Right hindlimb (tissue), 1 donor: ENCODE measurements at regions not wholly inside any gene's neighbourhood (a gene's known extent, or its start where the extent isn't known, plus 50 kb on each side); places are given as distances from the start of the nearest gene placed in this dataset.
A peak's percentile ranks its signal among the peaks of the same experiment; 100 is the strongest.

Experiments used
- DNase-seq: peaks from one replicate; pipeline ENCODE4 v3.0.0-alpha.2; 2018

DNA sequence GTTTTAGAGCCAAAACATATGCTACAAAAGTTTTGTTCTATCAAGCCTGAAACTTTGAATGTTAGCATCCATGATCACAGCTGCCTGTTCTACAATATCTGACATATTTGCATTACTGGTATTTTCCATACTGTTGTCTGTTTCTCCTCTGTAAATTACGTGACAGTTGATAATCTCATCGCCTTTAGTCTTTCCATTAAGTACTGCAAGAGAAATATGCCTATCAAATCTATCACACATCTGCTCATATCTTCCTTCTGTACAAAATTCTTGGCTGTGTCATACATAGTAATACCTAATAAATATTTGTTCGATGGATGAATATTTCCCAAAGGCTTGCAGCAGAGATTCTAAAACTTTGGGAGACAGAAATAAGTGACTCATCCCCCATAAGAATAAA lies 717.3 kb downstream of the OTOL1 start:
- DNase-seq: no peak

GRCh38 chr3:162217647-162218046 lies 721.0 kb downstream of the OTOL1 start:
- peak; percentile 66 for DNase-seq

DNA sequence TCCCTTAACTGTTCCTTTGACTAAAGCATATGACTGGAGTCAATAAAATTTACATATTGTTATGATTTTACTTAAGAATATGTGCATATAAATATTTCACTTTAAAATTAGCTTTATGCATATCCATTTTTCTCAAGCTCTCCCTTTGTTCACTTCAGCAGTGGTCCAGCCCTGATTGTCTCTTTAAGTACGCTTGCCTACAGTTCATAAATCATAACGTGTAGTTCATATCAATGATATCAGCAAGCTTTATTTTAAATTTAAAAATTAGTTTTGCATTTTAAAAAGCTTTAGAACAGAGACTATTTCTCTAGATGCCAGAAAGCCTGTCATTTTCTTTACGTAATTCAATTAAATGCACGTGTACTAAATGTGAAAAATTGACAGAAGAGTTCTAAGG lies 721.9 kb downstream of the OTOL1 start:
- no peak for DNase-seq

DNA sequence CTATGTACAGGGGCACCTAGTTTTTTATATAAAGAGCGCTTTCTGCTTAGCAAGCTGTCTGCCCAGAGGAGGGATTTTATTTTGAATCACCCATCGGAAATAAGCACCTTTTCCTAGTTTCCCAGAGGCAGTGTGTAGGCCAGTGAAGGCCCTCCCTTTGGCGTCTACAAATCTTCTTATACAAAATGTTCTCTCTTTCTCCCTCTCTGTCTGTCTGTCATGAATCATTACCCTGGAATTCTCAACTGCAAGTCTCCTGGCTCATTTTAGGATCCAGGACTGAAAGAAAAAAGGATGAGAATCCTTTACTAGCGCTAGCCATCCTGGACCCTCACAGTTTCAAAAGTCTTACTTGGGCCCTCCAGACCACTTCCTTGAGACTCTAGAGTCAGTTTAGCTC lies 728.1 kb downstream of the OTOL1 start:
- no peak for DNase-seq

DNA sequence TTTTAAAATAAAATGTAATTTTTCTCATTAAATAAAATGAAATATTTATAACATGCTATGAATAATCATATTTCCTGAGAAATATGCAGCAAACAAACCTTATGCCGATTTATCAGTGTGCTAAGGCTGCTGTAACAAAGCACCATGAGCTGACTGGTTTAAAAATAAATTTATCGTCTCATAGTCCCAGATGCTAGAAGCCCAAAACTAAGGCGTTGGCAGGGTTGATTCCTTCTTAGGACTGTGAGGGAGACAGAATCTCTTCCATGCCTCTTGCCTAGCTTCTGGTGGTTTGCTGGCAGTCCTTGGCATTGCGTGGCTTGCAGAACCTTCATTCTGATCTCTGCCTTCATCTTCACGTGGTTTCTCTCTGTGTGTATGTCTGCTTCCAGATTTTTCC lies 740.3 kb downstream of the OTOL1 start:
- DNase-seq: no peak

GRCh38 chr3:162250782-162251181 lies 754.2 kb downstream of the OTOL1 start:
- no peak for DNase-seq

DNA sequence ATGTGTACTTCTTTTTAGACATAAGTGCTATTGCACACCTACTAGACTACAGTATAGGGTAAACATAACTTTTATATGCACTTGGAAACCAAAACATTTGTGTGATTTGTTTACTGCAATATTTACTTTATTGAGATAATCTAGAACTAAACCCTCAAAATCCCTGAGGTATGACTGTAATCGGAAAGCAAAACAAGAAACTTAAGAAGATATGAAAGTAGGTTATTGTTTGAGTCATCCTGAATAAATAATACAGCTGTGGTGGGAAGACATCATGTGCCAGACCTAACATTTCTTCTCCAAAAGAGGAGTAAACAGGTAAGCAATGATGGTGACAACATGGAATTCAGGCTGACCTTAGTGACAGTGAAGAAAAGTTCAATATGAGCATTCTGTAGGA lies 765.5 kb downstream of the OTOL1 start:
- no peak for DNase-seq

GRCh38 chr3:162263596-162263995 lies 767.0 kb downstream of the OTOL1 start:
- no peak for DNase-seq

DNA sequence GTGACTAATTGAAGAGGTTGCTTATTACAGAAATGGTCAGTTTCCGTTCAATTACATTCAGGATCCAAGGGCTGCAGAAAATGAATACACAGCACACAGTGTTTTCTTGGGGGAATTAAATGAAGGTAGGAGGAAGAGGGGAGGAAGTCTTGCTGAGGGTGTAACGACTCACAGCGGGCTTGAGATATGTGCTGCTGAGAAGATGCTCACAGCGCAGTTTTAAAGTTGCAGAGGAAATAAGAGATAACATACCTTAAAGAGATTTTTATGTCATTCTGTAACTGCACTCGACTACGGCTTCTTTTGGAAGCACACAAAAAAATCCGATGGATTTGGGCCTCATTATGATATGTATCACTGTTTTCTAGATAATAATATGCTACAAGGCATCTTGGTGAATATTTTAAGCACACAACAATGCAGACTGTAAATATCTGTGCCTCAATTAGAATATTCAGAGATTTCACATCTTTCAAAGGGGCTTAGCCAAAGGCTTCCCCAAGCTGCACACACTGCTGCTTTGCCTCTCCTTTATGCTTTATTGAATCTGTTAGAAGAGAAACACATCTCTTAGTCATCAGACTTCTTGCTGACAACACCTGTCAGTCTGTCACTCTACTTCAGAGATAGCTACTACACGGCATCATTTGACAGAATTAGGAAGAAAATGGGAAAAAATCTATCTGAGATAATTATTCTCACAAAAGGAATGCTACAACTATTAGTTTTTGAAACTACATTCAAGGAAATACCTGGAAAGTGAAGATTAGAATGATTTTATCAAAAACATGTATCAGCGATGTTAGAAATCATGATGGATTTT lies 773.2 kb downstream of the OTOL1 start:
- DNase-seq: no peak

DNA sequence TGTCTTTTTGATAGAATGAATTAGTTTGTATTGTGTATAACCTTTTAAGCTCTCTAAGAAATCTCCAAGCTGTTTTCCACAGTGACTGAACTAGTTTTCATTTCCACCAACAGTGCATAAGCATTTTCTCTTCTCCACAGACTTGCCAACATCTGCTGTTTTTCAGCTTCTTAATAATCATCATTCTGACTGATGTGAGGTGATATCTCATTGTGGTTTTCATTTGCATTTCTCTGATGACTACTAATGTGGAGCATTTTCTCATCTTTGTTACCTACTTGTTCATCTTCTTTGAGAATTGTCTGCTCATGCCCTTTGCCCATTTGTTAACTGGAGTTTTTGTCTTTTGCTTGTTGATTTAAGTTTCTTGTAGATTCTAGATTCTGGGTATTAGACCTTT lies 777.5 kb downstream of the OTOL1 start:
- no peak for DNase-seq

DNA sequence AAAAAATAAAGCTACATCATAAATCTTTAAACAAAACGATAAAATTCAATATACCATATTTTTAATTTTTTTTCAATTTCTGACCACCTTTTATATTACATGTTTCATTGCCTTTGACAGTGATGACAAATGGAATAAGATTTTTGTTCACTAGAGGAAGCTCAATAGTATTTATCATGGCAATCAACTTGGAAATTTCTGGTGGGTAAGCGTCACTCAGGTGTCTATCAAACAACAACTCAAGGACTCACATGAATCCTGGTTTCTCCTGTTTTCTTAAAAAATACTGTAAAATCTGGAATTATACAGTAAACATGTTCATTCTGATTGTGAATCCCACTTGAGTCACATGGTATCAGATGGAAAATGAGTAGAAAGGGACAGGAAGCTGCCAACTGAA lies 782.2 kb downstream of the OTOL1 start:
- no peak for DNase-seq

DNA sequence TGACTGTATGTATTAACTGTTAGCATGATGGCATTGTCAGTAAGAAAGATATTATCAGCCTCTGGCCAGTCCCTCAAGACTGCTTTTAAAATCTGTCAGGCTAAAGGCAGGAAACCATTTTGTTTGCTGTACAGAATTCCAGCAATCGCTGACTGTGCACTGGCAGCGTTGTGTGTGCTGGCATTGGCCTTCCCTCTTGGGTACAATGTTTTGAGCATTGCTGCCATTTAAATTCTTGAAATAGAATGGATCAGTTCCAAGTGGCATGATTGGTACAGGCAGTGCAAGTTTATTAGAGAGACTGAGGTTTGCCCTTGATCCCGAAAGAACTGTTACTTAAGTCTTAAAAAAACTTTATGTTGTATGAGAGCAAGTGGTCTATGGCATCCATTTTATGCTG lies 788.7 kb downstream of the OTOL1 start:
- no peak for DNase-seq

- DNase-seq: no peak
Measured at GRCh38 chr3:162287600-162287999, 791.0 kb downstream of the OTOL1 start.

DNA sequence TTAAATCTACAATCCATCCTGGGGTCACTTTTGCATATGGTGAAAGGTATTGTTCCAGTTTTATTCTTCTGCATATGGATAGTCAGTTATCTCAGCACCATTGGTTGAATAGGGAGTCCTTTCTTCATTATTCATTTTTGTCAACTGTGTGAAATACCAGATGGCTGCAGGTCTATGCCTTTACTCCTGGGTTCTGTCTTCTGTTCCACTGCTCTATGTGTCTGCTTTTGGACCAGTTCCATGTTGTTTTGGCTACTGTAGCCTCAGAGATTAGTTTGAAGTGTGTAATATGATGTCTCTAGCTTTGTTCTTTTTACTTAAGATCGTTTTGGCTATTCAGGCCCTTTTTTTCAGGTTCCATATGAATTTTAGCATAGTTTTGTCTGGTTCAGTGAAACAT lies 795.8 kb downstream of the OTOL1 start:
- DNase-seq: no peak

DNA sequence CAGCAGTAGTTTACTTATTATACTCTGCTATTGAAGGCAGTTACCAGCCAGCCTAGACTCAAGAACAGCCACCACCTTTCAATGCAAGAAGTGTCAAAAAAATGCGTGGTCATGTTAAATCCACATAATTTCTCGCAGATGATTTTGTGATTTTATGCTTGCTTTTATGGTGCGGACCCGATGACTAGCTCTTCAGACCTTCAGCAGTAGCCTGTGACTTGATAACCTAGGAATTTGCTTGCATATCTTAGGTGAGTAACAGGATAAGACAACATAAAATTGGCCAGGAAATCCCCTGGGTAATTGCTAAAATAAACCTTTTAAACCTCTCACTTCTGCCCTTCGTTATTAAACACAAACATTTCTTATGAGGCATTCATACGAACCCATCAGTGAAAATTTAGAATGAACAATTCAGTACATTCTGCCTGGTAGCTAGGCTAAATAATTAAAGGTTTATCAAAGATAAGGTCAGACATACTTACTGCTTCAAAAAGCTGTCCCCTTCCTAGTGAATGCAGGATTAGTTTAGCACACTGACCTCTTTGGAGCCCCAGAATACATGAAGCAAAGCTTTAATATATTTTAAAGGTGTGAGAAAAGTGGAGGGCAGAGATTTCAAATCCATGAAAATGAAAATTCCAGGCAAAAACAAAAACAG lies 798.8 kb downstream of the OTOL1 start:
- DNase-seq: no peak

- no peak for DNase-seq
Measured at GRCh38 chr3:162302983-162303624, 806.5 kb downstream of the OTOL1 start.

GRCh38 chr3:162317046-162317445 lies 820.4 kb downstream of the OTOL1 start:
- DNase-seq: no peak

DNA sequence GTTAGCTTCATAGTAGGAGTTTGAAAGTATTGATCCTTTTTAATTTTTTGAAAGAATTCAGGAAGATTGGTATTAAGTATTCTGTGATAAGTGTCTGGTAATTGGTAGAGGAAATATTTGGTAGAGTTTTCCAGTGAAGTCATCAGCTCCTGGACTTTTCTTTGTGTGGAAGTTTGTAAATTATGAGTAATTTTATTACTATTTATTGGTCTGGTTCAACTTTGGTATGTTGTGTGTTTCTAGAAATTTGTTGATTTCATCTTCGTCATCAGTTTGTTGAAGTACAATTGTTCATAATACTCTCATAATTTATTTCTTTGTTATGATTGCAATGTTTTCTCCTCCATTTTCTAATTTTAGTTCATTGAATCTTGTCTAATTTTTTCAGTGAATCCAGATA lies 832.0 kb downstream of the OTOL1 start:
- no peak for DNase-seq

DNA sequence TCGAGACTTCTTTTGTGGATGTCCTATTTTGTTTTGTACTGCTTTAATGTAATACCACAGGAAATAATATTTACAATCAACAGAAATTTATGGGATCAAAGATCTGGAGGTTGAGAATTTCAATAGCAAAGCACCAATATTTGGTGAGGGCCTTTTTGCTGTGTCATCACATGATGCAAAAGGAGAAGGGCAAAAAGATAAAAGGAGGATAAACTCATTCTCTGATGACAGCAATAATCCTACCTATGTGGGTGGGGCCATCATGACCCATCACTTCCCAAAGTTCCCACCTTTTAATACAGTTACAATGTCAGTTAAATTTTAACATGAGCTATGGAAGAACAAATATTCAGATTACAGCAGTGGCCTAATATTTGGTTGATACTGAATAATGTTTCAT lies 832.9 kb downstream of the OTOL1 start:
- no peak for DNase-seq

DNA sequence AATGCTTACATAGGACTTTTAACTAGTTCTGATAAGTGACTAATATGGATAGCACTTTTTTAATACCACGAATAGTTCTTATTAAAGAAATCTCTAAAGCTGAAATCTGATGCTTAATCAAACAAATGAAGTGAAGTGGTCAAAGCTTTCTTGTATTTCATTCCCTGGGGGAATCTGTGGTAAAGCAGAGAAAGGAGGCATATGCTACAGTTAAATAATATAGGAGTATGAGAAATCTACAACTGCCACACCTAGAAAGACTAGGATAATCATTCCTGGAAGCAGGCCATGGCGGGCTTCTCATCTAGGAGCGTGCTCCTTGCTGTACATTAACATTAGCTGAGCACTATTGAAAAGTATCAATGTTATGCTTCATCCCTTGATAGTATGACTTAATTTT lies 835.7 kb downstream of the OTOL1 start:
- DNase-seq: no peak

DNA sequence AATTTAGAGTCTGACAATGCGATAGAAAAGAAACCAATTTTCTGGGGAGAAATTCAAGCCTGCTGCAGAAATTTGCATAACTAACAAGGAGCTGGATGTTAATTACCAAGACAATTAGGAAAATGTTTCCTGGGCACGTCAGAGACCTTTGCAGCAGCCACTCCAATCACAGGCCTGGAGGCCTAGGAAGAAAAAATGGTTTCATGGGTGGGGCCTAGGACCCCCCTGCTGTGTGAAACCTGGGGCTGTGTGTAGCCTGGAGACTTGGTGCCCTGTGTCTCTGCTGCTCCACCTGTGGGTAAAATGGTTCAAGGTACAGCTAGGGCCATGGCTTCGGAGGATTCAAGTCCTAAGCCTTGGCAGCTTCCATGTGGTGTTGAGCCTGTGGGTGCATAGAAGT lies 837.9 kb downstream of the OTOL1 start:
- no peak for DNase-seq

GRCh38 chr3:162337630-162338029 lies 841.0 kb downstream of the OTOL1 start:
- DNase-seq: no peak

- DNase-seq: no peak
Measured at GRCh38 chr3:162338514-162338913, 841.9 kb downstream of the OTOL1 start.

- no peak for DNase-seq
Measured at GRCh38 chr3:162348912-162349311, 852.3 kb downstream of the OTOL1 start.
